ENCODE measurements at regions not wholly inside any gene's neighbourhood (a gene's known extent, or its start where the extent isn't known, plus 50 kb on each side); places are given as distances from the start of the nearest gene placed in this dataset.

DNA sequence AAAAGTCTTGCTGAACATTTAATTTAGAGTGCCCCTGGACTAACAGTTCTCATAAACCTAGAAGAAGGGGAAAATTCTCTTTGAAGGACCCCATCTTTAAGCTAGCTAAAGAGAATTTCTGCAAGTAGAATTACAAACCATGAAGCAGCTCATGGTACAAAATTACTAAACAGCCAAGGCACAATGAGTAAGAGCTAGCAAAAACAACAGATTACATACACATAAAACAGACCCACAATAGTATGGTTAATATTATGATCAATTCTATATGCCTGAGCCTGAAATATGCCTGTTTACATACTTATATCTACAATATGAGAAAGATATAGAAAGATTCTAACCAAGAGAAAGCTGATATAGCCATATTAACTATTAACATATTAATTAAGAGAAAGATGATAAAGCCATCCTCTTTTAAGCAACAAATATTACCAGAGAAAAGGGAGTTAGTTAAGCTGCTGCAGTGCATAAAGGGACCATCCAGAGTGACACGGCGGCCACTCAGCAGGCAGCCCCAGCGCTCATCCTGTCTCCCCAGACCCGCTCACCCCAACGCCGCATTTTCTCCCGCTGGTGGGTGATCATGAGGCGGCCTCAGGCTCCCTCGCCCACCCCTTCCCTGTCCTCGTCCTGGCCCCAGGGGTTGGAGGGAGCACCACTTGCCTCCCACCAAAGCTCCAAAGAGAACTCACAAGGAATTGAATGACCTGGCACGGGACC, 98.4 kb upstream of the CARMIL1 start:
- Histone ChIP-seq H3K4me3 (no peak overlapping the region), H3K27ac (no peak overlapping the region), H3K4me1 (peaks cover 2% of the 10 kb centered on the region; the same call in 2 of the 3 replicates), H3K4me2 (no peak overlapping the region), H3K9me3 (no peaks in the 10 kb centered on the region)
- DNase-seq (ENCODE audit: low read depth in 1 of 2, low spot score in 1 of 2), result no peak
- ChIA-PET CTCF (interaction anchor here (1.5 kb wide), 1 partner anchor 10 kb away, joined by 6 read pairs; no protein-coding TSS in a partner anchor), POLR2A (no interaction called here)
- TF ChIP-seq MAZ (IDR thresholded peaks at IDR 0.05; ENCODE audit: borderline replicate concordance, low read depth, low read length), result no peak
- no peak for TF ChIP-seq ZSCAN20 (CRISPR knock-in tag; IDR thresholded peaks at IDR 0.05)
- no peak for TF ChIP-seq KDM5A (IDR thresholded peaks at IDR 0.05)
- no peak for TF ChIP-seq HOXB13 (CRISPR knock-in tag; IDR thresholded peaks at IDR 0.05; ENCODE audit: low read depth)
- no peak for TF ChIP-seq EHMT2 (IDR thresholded peaks at IDR 0.05; ENCODE audit: low read depth)
- TF ChIP-seq ZNF302 (CRISPR knock-in tag; IDR thresholded peaks at IDR 0.05), result no peak
- TF ChIP-seq BHLHE40 (IDR thresholded peaks at IDR 0.05; ENCODE audit: low read depth, low read length), result no peak
- TF ChIP-seq, protein P1, sequence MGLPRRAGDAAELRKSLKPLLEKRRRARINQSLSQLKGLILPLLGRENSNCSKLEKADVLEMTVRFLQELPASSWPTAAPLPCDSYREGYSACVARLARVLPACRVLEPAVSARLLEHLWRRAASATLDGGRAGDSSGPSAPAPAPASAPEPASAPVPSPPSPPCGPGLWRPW (IDR thresholded peaks at IDR 0.05), result no peak
- TF ChIP-seq ZC3H11A (IDR thresholded peaks at IDR 0.05), result no peak
- TF ChIP-seq, protein P2, sequence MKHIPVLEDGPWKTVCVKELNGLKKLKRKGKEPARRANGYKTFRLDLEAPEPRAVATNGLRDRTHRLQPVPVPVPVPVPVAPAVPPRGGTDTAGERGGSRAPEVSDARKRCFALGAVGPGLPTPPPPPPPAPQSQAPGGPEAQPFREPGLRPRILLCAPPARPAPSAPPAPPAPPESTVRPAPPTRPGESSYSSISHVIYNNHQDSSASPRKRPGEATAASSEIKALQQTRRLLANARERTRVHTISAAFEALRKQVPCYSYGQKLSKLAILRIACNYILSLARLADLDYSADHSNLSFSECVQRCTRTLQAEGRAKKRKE (CRISPR knock-in tag; IDR thresholded peaks at IDR 0.05; ENCODE audit: low read depth), result no peak
- no peak for TF ChIP-seq PHF8 (IDR thresholded peaks at IDR 0.05; ENCODE audit: borderline replicate concordance, low read depth)
- TF ChIP-seq, protein P3, sequence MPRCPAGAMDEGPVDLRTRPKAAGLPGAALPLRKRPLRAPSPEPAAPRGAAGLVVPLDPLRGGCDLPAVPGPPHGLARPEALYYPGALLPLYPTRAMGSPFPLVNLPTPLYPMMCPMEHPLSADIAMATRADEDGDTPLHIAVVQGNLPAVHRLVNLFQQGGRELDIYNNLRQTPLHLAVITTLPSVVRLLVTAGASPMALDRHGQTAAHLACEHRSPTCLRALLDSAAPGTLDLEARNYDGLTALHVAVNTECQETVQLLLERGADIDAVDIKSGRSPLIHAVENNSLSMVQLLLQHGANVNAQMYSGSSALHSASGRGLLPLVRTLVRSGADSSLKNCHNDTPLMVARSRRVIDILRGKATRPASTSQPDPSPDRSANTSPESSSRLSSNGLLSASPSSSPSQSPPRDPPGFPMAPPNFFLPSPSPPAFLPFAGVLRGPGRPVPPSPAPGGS (IDR thresholded peaks at IDR 0.05), result no peak
- no peak for TF ChIP-seq HOXA7 (CRISPR knock-in tag; IDR thresholded peaks at IDR 0.05)
- TF ChIP-seq RFX5 (IDR thresholded peaks at IDR 0.05), result no peak
- TF ChIP-seq CEBPB (IDR thresholded peaks at IDR 0.05), result no peak
- no peak for TF ChIP-seq FOXS1 (CRISPR knock-in tag; IDR thresholded peaks at IDR 0.05)
- no peak for FAIRE-seq
- ATAC-seq, result no peak
- 87% methylated on average over 11 of the region's 11 CpGs for WGBS (ENCODE audit: missing lambda C conversion rate)

DNA sequence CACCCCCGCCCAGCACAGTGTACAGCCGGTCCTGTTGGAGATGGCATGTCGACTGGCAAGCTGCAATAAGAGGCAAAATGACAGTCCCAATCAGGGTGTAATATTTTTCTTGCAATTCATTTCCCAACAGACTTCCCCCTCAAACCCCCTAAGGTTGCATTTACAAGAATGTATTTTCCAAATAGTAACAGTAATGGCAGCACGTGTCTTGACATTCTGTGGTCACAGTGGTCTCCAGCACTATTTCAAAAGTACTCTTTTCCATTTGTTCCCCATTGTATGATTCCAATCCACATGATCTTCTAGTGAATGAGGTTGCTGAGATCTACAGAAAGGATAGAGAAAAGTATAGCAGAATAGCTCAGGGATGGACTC, 97.8 kb upstream of the CARMIL1 start:
- no peak for DNase-seq (ENCODE audit: low read depth in 1 of 2, low spot score in 1 of 2)
- POLR2A ChIA-PET, result no interaction called here
- Histone ChIP-seq H3K4me2 (no peak overlapping the region), H3K4me3 (no peak overlapping the region), H3K9me3 (no peaks in the 10 kb centered on the region), H3K27ac (no peak overlapping the region), H3K4me1 (no peaks in the 10 kb centered on the region)
- no peak for ATAC-seq
- FAIRE-seq, result no peak
- 69% methylated on average over 2 of the region's 4 CpGs for WGBS (ENCODE audit: missing lambda C conversion rate)
- CTCF ChIA-PET, result interaction anchor here (1.5 kb wide), 1 partner anchor 10 kb away, joined by 6 read pairs; no protein-coding TSS in a partner anchor
- TF ChIP-seq NPAS2 (CRISPR knock-in tag; IDR thresholded peaks at IDR 0.05; ENCODE audit: borderline replicate concordance) (no peak), JUNB (IDR thresholded peaks at IDR 0.05) (no peak), JUN (IDR thresholded peaks at IDR 0.05) (no peak), TFCP2L1 (CRISPR knock-in tag; IDR thresholded peaks at IDR 0.05) (no peak), ZFP36 (IDR thresholded peaks at IDR 0.05; ENCODE audit: borderline replicate concordance, partially characterized antibody) (no peak), MAZ (IDR thresholded peaks at IDR 0.05; ENCODE audit: borderline replicate concordance, low read depth, low read length) (no peak), HDAC2 (IDR thresholded peaks at IDR 0.05) (no peak), FOSL2 (IDR thresholded peaks at IDR 0.05) (no peak), FOSL2 (CRISPR knock-in tag; IDR thresholded peaks at IDR 0.05) (no peak), SREBF2 (IDR thresholded peaks at IDR 0.05) (no peak), RAD21 (conservative IDR thresholded peaks at IDR 0.05 in 1 of 2, IDR thresholded peaks at IDR 0.05 in 1 of 2) (no peak), FOSB (CRISPR knock-in tag; IDR thresholded peaks at IDR 0.05) (no peak)
- TF ChIP-seq, protein P4, sequence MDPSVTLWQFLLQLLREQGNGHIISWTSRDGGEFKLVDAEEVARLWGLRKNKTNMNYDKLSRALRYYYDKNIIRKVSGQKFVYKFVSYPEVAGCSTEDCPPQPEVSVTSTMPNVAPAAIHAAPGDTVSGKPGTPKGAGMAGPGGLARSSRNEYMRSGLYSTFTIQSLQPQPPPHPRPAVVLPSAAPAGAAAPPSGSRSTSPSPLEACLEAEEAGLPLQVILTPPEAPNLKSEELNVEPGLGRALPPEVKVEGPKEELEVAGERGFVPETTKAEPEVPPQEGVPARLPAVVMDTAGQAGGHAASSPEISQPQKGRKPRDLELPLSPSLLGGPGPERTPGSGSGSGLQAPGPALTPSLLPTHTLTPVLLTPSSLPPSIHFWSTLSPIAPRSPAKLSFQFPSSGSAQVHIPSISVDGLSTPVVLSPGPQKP (IDR thresholded peaks at IDR 0.05; ENCODE audit: low read depth, low read length), result no peak
- TF ChIP-seq, protein P3 (IDR thresholded peaks at IDR 0.05), result no peak
- TF ChIP-seq, protein P5, sequence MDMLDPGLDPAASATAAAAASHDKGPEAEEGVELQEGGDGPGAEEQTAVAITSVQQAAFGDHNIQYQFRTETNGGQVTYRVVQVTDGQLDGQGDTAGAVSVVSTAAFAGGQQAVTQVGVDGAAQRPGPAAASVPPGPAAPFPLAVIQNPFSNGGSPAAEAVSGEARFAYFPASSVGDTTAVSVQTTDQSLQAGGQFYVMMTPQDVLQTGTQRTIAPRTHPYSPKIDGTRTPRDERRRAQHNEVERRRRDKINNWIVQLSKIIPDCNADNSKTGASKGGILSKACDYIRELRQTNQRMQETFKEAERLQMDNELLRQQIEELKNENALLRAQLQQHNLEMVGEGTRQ (IDR thresholded peaks at IDR 0.05), result no peak
- TF ChIP-seq, protein P6, sequence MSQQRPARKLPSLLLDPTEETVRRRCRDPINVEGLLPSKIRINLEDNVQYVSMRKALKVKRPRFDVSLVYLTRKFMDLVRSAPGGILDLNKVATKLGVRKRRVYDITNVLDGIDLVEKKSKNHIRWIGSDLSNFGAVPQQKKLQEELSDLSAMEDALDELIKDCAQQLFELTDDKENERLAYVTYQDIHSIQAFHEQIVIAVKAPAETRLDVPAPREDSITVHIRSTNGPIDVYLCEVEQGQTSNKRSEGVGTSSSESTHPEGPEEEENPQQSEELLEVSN (IDR thresholded peaks at IDR 0.05; ENCODE audit: borderline replicate concordance, low read depth), result no peak
